Choroid plexus epithelial cell (primary cell): ENCODE measurements at regions not wholly inside any gene's neighbourhood (a gene's known extent, or its start where the extent isn't known, plus 50 kb on each side); places are given as distances from the start of the nearest gene placed in this dataset.

Experiments
- DNase-seq: peaks from one replicate; pipeline ENCODE4 v3.0.0-alpha.2; 2010; ENCODE audit warnings: low read depth
- H3K4me3 ChIP-seq: 2 replicates; pipeline ENCODE4 v1.5.1; 2011; ENCODE audit warnings: low read depth, mild to moderate bottlenecking, control low read depth, low read length, moderate library complexity
- TF ChIP-seq, protein P1 (sequence below): conservative IDR thresholded peaks from 2 replicates; pipeline ENCODE4 v1.5.1; 2011; ENCODE audit warnings: low read depth, mild to moderate bottlenecking, control low read depth, inconsistent platforms, low read length, moderate library complexity

DNA sequence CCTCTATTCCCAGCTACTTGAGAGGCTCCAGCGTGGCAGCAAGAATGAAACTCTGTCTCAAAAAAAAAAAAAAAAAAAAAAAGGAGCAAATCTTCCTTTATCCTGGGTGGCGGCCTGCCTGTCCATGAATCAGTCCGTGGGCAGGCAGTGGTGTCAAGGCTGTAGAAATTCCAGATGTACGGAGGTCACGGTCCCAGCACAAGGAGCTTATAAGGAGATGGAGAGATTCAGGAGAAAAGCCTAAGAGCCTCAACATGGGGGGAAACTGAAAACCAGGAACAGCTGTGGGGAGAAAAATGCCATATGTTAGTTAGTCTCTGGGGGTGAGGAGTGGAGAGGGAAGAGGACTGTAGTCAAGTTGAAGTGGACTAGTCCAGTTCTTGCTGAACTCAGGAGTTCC is 130.5 kb upstream of the CRY1 start:
- TF ChIP-seq, protein P1, sequence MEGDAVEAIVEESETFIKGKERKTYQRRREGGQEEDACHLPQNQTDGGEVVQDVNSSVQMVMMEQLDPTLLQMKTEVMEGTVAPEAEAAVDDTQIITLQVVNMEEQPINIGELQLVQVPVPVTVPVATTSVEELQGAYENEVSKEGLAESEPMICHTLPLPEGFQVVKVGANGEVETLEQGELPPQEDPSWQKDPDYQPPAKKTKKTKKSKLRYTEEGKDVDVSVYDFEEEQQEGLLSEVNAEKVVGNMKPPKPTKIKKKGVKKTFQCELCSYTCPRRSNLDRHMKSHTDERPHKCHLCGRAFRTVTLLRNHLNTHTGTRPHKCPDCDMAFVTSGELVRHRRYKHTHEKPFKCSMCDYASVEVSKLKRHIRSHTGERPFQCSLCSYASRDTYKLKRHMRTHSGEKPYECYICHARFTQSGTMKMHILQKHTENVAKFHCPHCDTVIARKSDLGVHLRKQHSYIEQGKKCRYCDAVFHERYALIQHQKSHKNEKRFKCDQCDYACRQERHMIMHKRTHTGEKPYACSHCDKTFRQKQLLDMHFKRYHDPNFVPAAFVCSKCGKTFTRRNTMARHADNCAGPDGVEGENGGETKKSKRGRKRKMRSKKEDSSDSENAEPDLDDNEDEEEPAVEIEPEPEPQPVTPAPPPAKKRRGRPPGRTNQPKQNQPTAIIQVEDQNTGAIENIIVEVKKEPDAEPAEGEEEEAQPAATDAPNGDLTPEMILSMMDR: no peak
- peak; percentile 33 for DNase-seq
- H3K4me3 ChIP-seq: no peak overlapping the region

DNA sequence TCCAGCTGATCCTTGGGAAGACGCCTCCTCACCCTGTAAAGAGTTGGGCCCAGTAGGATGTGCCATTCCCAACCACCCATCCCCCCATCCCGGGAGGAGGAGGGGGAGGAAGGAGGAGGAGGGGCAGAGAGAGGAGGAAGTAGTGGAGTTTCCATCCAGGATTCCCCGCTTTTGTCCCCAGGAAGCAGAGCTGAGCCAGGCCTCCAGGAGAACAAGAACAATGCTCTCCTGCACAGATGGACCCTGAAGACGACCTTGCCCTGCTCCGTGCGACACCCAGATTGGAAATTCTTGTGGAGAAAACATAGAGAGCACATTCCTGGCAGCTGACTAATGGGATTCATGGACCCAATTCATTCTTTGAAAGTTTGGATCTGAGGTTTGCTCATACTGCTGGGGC is 132.3 kb upstream of the CRY1 start:
- TF ChIP-seq, protein P1: no peak
- H3K4me3 ChIP-seq: no peak overlapping the region
- peak; percentile 41 for DNase-seq

DNA sequence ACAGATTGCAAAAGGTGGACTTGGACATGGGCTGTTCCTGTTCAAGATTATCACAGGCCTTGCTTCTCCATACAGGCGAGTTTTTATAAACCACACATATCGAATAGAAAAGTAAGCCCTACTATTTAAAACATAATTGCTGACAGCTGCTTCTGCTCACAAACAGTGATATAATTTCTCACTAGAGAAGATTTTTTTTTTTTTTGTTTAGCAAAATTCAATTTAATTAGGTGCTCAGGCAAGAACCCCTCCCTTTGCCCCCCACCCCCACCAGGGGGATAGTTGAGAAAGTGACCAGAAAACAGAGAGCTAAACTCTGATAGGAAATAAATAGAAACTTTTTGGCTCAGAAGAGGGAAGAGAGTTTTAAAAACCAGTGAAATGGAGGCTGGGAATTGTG is 132.8 kb upstream of the CRY1 start:
- DNase-seq: no peak
- TF ChIP-seq, protein P1: no peak
- no peak overlapping the region for H3K4me3 ChIP-seq

DNA sequence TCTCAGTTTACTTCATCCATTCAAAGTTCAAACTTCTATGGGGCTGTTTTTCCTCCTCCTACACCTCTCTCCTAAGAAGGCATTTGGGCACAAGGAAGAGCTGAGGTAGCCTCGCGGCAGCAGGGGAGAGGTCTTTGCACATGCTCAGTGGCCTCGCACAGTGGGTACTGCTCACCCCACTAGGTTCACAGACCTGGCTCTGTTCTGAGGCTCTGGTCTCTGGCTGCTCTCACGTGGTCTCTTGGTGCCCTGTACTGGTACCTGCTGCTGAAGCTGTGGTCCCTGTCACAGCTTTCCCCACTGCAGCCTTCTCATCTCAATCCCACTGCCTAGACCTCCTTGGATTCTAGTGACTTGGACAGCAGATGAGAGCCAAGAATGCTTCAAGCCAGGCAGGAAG is 134.7 kb upstream of the CRY1 start:
- no peak for DNase-seq
- TF ChIP-seq, protein P1: no peak
- no peak overlapping the region for H3K4me3 ChIP-seq

DNA sequence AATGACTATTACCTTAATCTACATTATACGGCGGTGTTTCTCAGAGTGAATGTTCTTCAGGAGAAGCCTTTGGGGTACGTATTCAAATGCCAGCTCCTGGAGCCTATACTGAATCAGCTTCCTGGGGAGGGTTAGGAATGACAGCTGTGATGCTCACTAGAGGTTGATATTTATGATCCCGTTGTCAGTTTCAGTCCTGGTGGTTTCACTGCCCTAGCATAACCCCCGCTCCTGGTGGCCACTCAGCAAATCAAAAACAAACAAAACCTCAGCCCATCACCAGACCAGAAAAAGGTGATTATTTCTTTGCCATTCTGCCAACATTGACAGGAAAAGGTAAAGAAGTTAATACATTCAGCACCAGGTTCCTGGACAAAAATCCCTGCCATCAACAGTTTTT is 136.5 kb upstream of the CRY1 start:
- no peak for DNase-seq

DNA sequence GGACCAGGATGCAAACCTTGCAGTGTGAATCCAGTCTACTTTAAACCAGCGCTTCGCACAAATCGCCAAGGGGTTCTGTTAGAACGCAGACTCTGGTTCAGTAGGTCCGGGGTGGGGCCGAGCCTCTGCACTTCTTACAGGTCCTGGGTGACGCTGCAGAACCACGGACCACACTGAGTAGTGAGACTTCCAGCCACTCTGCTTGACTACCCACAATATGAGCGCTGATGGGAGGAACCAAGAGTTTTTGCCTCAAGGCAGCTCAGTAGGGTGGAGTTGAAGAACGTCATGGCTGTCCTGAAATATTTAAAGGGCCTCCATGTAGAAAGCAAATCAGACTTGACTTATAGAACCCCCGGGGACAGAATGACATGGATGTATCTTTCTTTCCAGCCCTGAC is 138.0 kb upstream of the CRY1 start:
- no peak for DNase-seq
- TF ChIP-seq, protein P1: no peak
- no peak overlapping the region for H3K4me3 ChIP-seq

More for the DNA sequence above, 136.5 kb upstream of the CRY1 start:
- TF ChIP-seq, protein P1: no peak
- H3K4me3 ChIP-seq: no peak overlapping the region

DNA sequence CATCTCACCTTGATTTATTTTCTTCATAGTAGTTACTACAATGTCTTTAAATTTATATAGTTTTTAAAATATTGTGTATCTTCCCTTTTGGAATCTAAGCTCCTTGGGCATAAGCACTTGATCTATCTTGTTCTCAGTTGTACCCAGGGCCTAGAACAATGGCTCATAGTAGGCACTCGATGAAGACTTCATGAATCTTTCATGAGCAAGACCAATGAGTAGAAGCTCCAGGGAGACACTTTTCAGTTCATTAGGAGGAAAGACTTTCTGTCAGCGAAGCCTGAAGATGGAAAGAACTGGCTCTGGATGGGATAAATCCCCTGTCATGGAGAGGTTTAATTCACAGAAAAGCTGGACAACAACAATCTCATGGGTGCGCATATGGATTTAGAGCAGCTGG is 140.2 kb upstream of the CRY1 start:
- H3K4me3 ChIP-seq: no peak overlapping the region
- TF ChIP-seq, protein P1: no peak
- no peak for DNase-seq
